K562 (cell line): ENCODE measurements at regions not wholly inside any gene's neighbourhood (a gene's known extent, or its start where the extent isn't known, plus 50 kb on each side); places are given as distances from the start of the nearest gene placed in this dataset.

Source experiments
- TBP ChIP-seq: optimal IDR thresholded peaks from 2 replicates; pipeline ENCODE3; 2011; ENCODE audit warnings: low read depth, low read length, improper control_type of control experiment
- TF ChIP-seq, protein P1 (sequence below): sonication (generic); formaldehyde crosslinking; IDR thresholded peaks from 2 replicates; pipeline ENCODE4 v1.8.1; 2023; ENCODE audit warnings: mild to moderate bottlenecking, missing genetic modification reagents

DNA sequence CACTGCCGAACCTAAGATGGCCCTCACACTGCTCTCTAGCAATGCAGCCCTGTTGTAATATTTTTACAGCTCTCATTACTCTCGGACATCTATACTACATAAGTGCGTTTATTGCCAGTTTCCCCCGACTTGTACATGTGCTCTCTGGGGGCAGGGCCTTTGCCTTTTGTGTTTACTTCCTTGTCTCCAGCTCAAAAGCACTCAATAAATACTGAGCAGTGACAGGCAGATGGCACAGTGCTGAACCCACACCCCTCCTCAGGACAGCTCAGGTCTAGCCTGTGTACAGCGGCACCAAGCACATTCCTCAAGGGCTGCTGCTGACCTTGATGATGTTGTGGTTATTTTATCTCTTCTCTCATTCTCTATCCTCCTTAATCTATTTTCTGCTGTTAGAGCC lies 68.0 kb upstream of the ELMO1 start:
- TF ChIP-seq, protein P1, sequence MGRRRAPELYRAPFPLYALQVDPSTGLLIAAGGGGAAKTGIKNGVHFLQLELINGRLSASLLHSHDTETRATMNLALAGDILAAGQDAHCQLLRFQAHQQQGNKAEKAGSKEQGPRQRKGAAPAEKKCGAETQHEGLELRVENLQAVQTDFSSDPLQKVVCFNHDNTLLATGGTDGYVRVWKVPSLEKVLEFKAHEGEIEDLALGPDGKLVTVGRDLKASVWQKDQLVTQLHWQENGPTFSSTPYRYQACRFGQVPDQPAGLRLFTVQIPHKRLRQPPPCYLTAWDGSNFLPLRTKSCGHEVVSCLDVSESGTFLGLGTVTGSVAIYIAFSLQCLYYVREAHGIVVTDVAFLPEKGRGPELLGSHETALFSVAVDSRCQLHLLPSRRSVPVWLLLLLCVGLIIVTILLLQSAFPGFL (CRISPR knock-in tag), result no peak
- no peak for TF ChIP-seq TBP
